ENCODE measurements at regions not wholly inside any gene's neighbourhood (a gene's known extent, or its start where the extent isn't known, plus 50 kb on each side); places are given as distances from the start of the nearest gene placed in this dataset.
"Not testable (repeated sequence)": the region's sequence is repeated elsewhere in the genome, so short reads cannot be mapped to it uniquely, and the experiment has no call there.

- Histone ChIP-seq H3K9me3 (ENCODE audit: control insufficient read depth, insufficient read depth, low read length) (no peaks in the 10 kb centered on the region; the same call in 1 of the 2 replicates), H3K27me3 (ENCODE audit: control insufficient read depth, insufficient read depth, low read length) (no peaks in the 10 kb centered on the region), H3K4me3 (ENCODE audit: low read depth, low read length) (no peak overlapping the region), H3K27ac (ENCODE audit: low read depth, low read length) (no peak overlapping the region)
- TF ChIP-seq CTCF (IDR thresholded peaks at IDR 0.05; ENCODE audit: low read depth, low read length) = no peak
- DNase-seq (ENCODE audit: low read depth, low spot score) = no peak
- ChIA-PET CTCF (no interaction called here), POLR2A (no interaction called here)
Observed at GRCh38 chr6:9841886-9842725, 572.8 kb downstream of the TFAP2A start.

- Histone ChIP-seq H3K27me3 (ENCODE audit: control insufficient read depth, insufficient read depth, low read length) (no peaks in the 10 kb centered on the region), H3K9me3 (ENCODE audit: control insufficient read depth, insufficient read depth, low read length) (no peaks in the 10 kb centered on the region; the same call in 1 of the 2 replicates), H3K4me3 (ENCODE audit: low read depth, low read length) (no peak overlapping the region), H3K27ac (ENCODE audit: low read depth, low read length) (no peak overlapping the region)
- no peak for TF ChIP-seq CTCF (IDR thresholded peaks at IDR 0.05; ENCODE audit: low read depth, low read length)
- ChIA-PET POLR2A (no interaction called here), CTCF (no interaction called here)
- no peak for DNase-seq (ENCODE audit: low read depth, low spot score)
Observed at GRCh38 chr6:9834233-9834632, 580.6 kb downstream of the TFAP2A start.

- no peak for DNase-seq (ENCODE audit: low read depth, low spot score)
- CTCF ChIA-PET = no interaction called here
- H3K27me3 ChIP-seq (ENCODE audit: control insufficient read depth, insufficient read depth, low read length) = no peaks in the 10 kb centered on the region
- no peak overlapping the region for H3K4me3 ChIP-seq (ENCODE audit: low read depth, low read length)
- no peak overlapping the region for H3K27ac ChIP-seq (ENCODE audit: low read depth, low read length)
- POLR2A ChIA-PET = no interaction called here
- no peaks in the 10 kb centered on the region; the same call in 1 of the 2 replicates for H3K9me3 ChIP-seq (ENCODE audit: control insufficient read depth, insufficient read depth, low read length)
- TF ChIP-seq CTCF (IDR thresholded peaks at IDR 0.05; ENCODE audit: low read depth, low read length) = no peak
Observed at GRCh38 chr6:9831783-9832182, 583.1 kb downstream of the TFAP2A start.

- H3K4me3 ChIP-seq (ENCODE audit: low read depth, low read length) = no peak overlapping the region
- DNase-seq (ENCODE audit: low read depth, low spot score) = peak; percentile 8
- TF ChIP-seq CTCF (IDR thresholded peaks at IDR 0.05; ENCODE audit: low read depth, low read length) = no peak
Observed at GRCh38 chr6:9830808-9831207, 584.1 kb downstream of the TFAP2A start.

GRCh38 chr6:9825526-9825925, 589.3 kb downstream of the TFAP2A start:
- H3K4me3 ChIP-seq (ENCODE audit: low read depth, low read length) = no peak overlapping the region
- TF ChIP-seq CTCF (IDR thresholded peaks at IDR 0.05; ENCODE audit: low read depth, low read length) = no peak
- no peak for DNase-seq (ENCODE audit: low read depth, low spot score)
- ChIA-PET CTCF (no interaction called here), POLR2A (no interaction called here)
- no peaks in the 10 kb centered on the region; the same call in 1 of the 2 replicates for H3K9me3 ChIP-seq (ENCODE audit: control insufficient read depth, insufficient read depth, low read length)
- H3K27me3 ChIP-seq (ENCODE audit: control insufficient read depth, insufficient read depth, low read length) = no peaks in the 10 kb centered on the region
- no peak overlapping the region for H3K27ac ChIP-seq (ENCODE audit: low read depth, low read length)

More at GRCh38 chr6:9830808-9831207, 584.1 kb downstream of the TFAP2A start:
- no peak overlapping the region for H3K27ac ChIP-seq (ENCODE audit: low read depth, low read length)
- ChIA-PET POLR2A (no interaction called here), CTCF (interaction anchor here (1.9 kb wide), 1 partner anchor 10 kb away, joined by 4 read pairs; no protein-coding TSS in a partner anchor)
- H3K9me3 ChIP-seq (ENCODE audit: control insufficient read depth, insufficient read depth, low read length) = no peaks in the 10 kb centered on the region; the same call in 1 of the 2 replicates
- H3K27me3 ChIP-seq (ENCODE audit: control insufficient read depth, insufficient read depth, low read length) = no peaks in the 10 kb centered on the region

- DNase-seq (ENCODE audit: low read depth, low spot score); H3K27ac ChIP-seq (ENCODE audit: low read depth, low read length); H3K4me3 ChIP-seq (ENCODE audit: low read depth, low read length); H3K9me3 ChIP-seq (ENCODE audit: control insufficient read depth, insufficient read depth, low read length); POLR2A ChIA-PET; CTCF ChIA-PET; H3K27me3 ChIP-seq (ENCODE audit: control insufficient read depth, insufficient read depth, low read length): not testable (repeated sequence)
Observed at GRCh38 chr6:9810727-9811126, 604.1 kb downstream of the TFAP2A start.
